ENCODE measurements at regions not wholly inside any gene's neighbourhood (a gene's known extent, or its start where the extent isn't known, plus 50 kb on each side); places are given as distances from the start of the nearest gene placed in this dataset.

GRCh38 chr3:27638594-27638993, 83.5 kb downstream of the EOMES start:
- TF ChIP-seq EZH2phosphoT487 (IDR thresholded peaks at IDR 0.05; ENCODE audit: insufficient read depth, low read depth) (no peak), EZH2 (IDR thresholded peaks at IDR 0.05; ENCODE audit: insufficient read depth, poor library complexity, severe bottlenecking) (no peak)
